Erythroblast (primary cell): ENCODE measurements at regions not wholly inside any gene's neighbourhood (a gene's known extent, or its start where the extent isn't known, plus 50 kb on each side); places are given as distances from the start of the nearest gene placed in this dataset.

Source experiments
- GATA1 ChIP-seq: IDR thresholded peaks from 2 replicates; pipeline ENCODE4 v1.6.1; 2011; ENCODE audit warnings: low read depth, mild to moderate bottlenecking, control low read depth, low read length, moderate library complexity
- POLR2A ChIP-seq: IDR thresholded peaks from 2 replicates; pipeline ENCODE4 v1.6.1; 2011; ENCODE audit warnings: mild to moderate bottlenecking, low read length

- TF ChIP-seq POLR2A (no peak), GATA1 (no peak)
Observed at GRCh38 chr3:87127281-87127680, 99.8 kb upstream of the CHMP2B start.
